OCI-LY7 (cell line): ENCODE measurements at regions not wholly inside any gene's neighbourhood (a gene's known extent, or its start where the extent isn't known, plus 50 kb on each side); places are given as distances from the start of the nearest gene placed in this dataset.

ENCODE experiments used
- BruUV-seq: library from RNA; stranded (reverse); fragments of 400-500 nt; replicated peaks from 2 replicates; lab custom pipeline; 2021; lab: Mats Ljungman, UMichigan
- CTCF ChIA-PET: fragments of 300-600 bp; sonication (Branson Sonifier 250); formaldehyde crosslinking; loops from one replicate; lab custom pipeline; 2022; ENCODE audit warnings: antibody characterized with exemption; ENCODE audit not compliant: unreplicated experiment; lab: Charles Lee
- POLR2A ChIA-PET: fragments of 300-600 bp; sonication (Branson Sonifier 250); formaldehyde crosslinking; loops from one replicate; lab custom pipeline; 2022; ENCODE audit warnings: antibody characterized with exemption; lab: Charles Lee
- DNase-seq: peaks from one replicate; pipeline ENCODE4 v3.0.0-alpha.2; 2015; ENCODE audit warnings: low spot score
- H2AFZ ChIP-seq: fragments of 200-600 bp; sonication (generic), shearing (Covaris generic); 2 replicates; pipeline ENCODE4 v1.6.1; 2014; ENCODE audit warnings: mild to moderate bottlenecking, antibody characterized with exemption, low read length, moderate library complexity
- H3K27ac ChIP-seq: fragments of 200-600 bp; sonication (generic); 2 replicates; pipeline ENCODE4 v1.5.1; 2014; ENCODE audit warnings: mixed run types, low read depth, mild to moderate bottlenecking, moderate library complexity, low read length, inconsistent platforms; ENCODE audit not compliant: poor library complexity, severe bottlenecking
- H3K36me3 ChIP-seq: fragments of 200-600 bp; sonication (generic); 2 replicates; pipeline ENCODE4 v1.6.1; 2014; ENCODE audit warnings: mild to moderate bottlenecking, antibody characterized with exemption, low read length, moderate library complexity, mixed read lengths; ENCODE audit not compliant: insufficient read depth
- H3K4me1 ChIP-seq: fragments of 200-600 bp; sonication (generic); 2 replicates; pipeline ENCODE4 v1.5.1; 2014; ENCODE audit warnings: mild to moderate bottlenecking, low read length; ENCODE audit not compliant: insufficient read depth, poor library complexity, severe bottlenecking
- H3K4me2 ChIP-seq: fragments of 200-600 bp; sonication (generic); 2 replicates; pipeline ENCODE4 v1.6.1; 2014; ENCODE audit warnings: mild to moderate bottlenecking, low read length
- H3K4me3 ChIP-seq: fragments of 200-600 bp; sonication (generic); 2 replicates; pipeline ENCODE4 v1.5.1; 2014; ENCODE audit warnings: mild to moderate bottlenecking, low read depth, low read length; ENCODE audit not compliant: poor library complexity, severe bottlenecking
- H3K79me2 ChIP-seq: fragments of 200-600 bp; sonication (generic); 2 replicates; pipeline ENCODE4 v1.6.1; 2016; ENCODE audit warnings: low read depth, mild to moderate bottlenecking, low read length, moderate library complexity, mixed read lengths; ENCODE audit not compliant: insufficient read depth
- H3K9me2 ChIP-seq: fragments of 200-600 bp; sonication (generic); 2 replicates; pipeline ENCODE4 v1.6.1; 2016; ENCODE audit warnings: mild to moderate bottlenecking, low read length, mixed read lengths; ENCODE audit not compliant: insufficient read depth
- H3K9me3 ChIP-seq: fragments of 200-600 bp; sonication (generic); 2 replicates; pipeline ENCODE4 v1.6.1; 2014; ENCODE audit warnings: mild to moderate bottlenecking, mixed run types, low read length, mixed read lengths
- H4K20me1 ChIP-seq: fragments of 200-600 bp; sonication (generic); 2 replicates; pipeline ENCODE4 v1.6.1; 2014; ENCODE audit warnings: mild to moderate bottlenecking, antibody characterized with exemption, low read length, moderate library complexity, mixed read lengths; ENCODE audit not compliant: insufficient read depth
- CTCF ChIP-seq: fragments of 200-600 bp; sonication (generic); conservative IDR thresholded peaks from 2 replicates; pipeline ENCODE4 v1.5.1; 2014; ENCODE audit warnings: mild to moderate bottlenecking, antibody characterized with exemption, low read length, moderate library complexity, mixed read lengths
- EZH2phosphoT487 ChIP-seq: fragments of 200-600 bp; sonication (generic); IDR thresholded peaks from 2 replicates; pipeline ENCODE4 v1.6.1; 2018; ENCODE audit warnings: low read depth, borderline replicate concordance, mild to moderate bottlenecking, mixed run types, antibody characterized with exemption, low read length, moderate library complexity, mixed read lengths
- intact Hi-C: fragments of 100-400 bp; cut with micrococcal nuclease; formaldehyde crosslinking; loops from one replicate; pipeline ENCODE4 v1.10.0; 2022; ENCODE audit not compliant: unreplicated experiment

- H3K9me3 ChIP-seq, result no peaks in the 10 kb centered on the region
- intact Hi-C loops, result no loop called here
- H3K4me3 ChIP-seq, result no peak overlapping the region
- ChIA-PET CTCF (no interaction called here), POLR2A (no interaction called here)
- no peaks in the 10 kb centered on the region for H3K79me2 ChIP-seq
- no peaks in the 10 kb centered on the region for H4K20me1 ChIP-seq
- no peak overlapping the region for H3K27ac ChIP-seq
- TF ChIP-seq CTCF, result no peak
- no peak for TF ChIP-seq EZH2phosphoT487
- no peaks in the 10 kb centered on the region for H3K36me3 ChIP-seq
- no peaks in the 10 kb centered on the region for H3K4me1 ChIP-seq
- no TSS peak for BruUV-seq
- no peak for DNase-seq
- H3K4me2 ChIP-seq, result no peak overlapping the region
- no peaks in the 10 kb centered on the region for H3K9me2 ChIP-seq
- no peak overlapping the region for H2AFZ ChIP-seq
Observed at GRCh38 chr5:113735751-113736150, 222.3 kb downstream of the YTHDC2 start.

- intact Hi-C loops, result no loop called here
- Histone ChIP-seq H3K79me2 (no peaks in the 10 kb centered on the region), H3K9me2 (no peaks in the 10 kb centered on the region), H3K9me3 (no peaks in the 10 kb centered on the region), H3K36me3 (no peaks in the 10 kb centered on the region), H3K4me2 (no peak overlapping the region), H3K4me1 (no peaks in the 10 kb centered on the region), H4K20me1 (no peaks in the 10 kb centered on the region), H3K4me3 (no peak overlapping the region), H2AFZ (no peak overlapping the region), H3K27ac (no peak overlapping the region)
- no TSS peak for BruUV-seq
- DNase-seq, result no peak
- POLR2A ChIA-PET, result no interaction called here
- TF ChIP-seq EZH2phosphoT487, result no peak
- TF ChIP-seq CTCF, result no peak
- CTCF ChIA-PET, result no interaction called here
Observed at GRCh38 chr5:113742176-113742575, 228.7 kb downstream of the YTHDC2 start.

GRCh38 chr5:113742639-113743038 lies 229.1 kb downstream of the YTHDC2 start:
- BruUV-seq, result no TSS peak
- no peak for DNase-seq
- Histone ChIP-seq H3K4me3 (no peak overlapping the region), H2AFZ (no peak overlapping the region), H3K9me3 (no peaks in the 10 kb centered on the region), H3K4me1 (no peaks in the 10 kb centered on the region), H3K27ac (no peak overlapping the region), H3K4me2 (no peak overlapping the region), H4K20me1 (no peaks in the 10 kb centered on the region), H3K36me3 (no peaks in the 10 kb centered on the region), H3K79me2 (no peaks in the 10 kb centered on the region), H3K9me2 (no peaks in the 10 kb centered on the region)
- intact Hi-C loops, result no loop called here
- POLR2A ChIA-PET, result no interaction called here
- CTCF ChIA-PET, result no interaction called here
- TF ChIP-seq CTCF (no peak), EZH2phosphoT487 (no peak)
